Cardiac muscle cell (in vitro differentiated cells and primary cell): ENCODE measurements at regions not wholly inside any gene's neighbourhood (a gene's known extent, or its start where the extent isn't known, plus 50 kb on each side); places are given as distances from the start of the nearest gene placed in this dataset.

Experiments used
- DNase-seq, 2 donors: peaks; one replicate each; pipeline versions ENCODE4 v3.0.0 to v3.0.0-alpha.2; 2010 to 2017; ENCODE audit warnings: low read depth in 1 of 2, low spot score in 1 of 2
- H3K27ac ChIP-seq: fragments of 200-600 bp; sonication (generic); 2 replicates; pipeline ENCODE4 v1.5.1; 2016
- H3K27me3 ChIP-seq: fragments of 200-600 bp; sonication (generic); 2 replicates; pipeline ENCODE4 v1.6.0; 2016; ENCODE audit warnings: control low read depth
- H3K36me3 ChIP-seq: fragments of 200-600 bp; sonication (generic); 2 replicates; pipeline ENCODE4 v1.5.1; 2016; ENCODE audit warnings: control low read depth
- H3K4me1 ChIP-seq: fragments of 200-600 bp; sonication (generic); 2 replicates; pipeline ENCODE4 v1.8.1; 2017; ENCODE audit warnings: low read depth, mild to moderate bottlenecking, mixed run types
- H3K4me3 ChIP-seq: fragments of 200-600 bp; sonication (generic); 2 replicates; pipeline ENCODE4 v1.5.1; 2016; ENCODE audit warnings: mild to moderate bottlenecking
- H3K9me3 ChIP-seq: fragments of 200-600 bp; sonication (generic); 2 replicates; pipeline ENCODE4 v1.5.1; 2017; ENCODE audit warnings: low read depth, mild to moderate bottlenecking, control low read depth
- CTCF ChIP-seq: IDR thresholded peaks from 2 replicates; pipeline ENCODE4 v1.5.1; 2012; ENCODE audit warnings: low read depth, mild to moderate bottlenecking, low read length

- Histone ChIP-seq H3K27ac (no peak overlapping the region), H3K9me3 (no peaks in the 10 kb centered on the region), H3K27me3 (no peaks in the 10 kb centered on the region), H3K4me1 (peaks cover 4% of the 10 kb centered on the region), H3K4me3 (no peak overlapping the region), H3K36me3 (no peaks in the 10 kb centered on the region)
- peak in 1 of 2 donors; percentile 53 for DNase-seq
- TF ChIP-seq CTCF: no peak
These were observed 338.5 kb upstream of the THBS1 start for GRCh38 chr15:39242345-39242744.

- Histone ChIP-seq H3K27ac (no peak overlapping the region), H3K27me3 (no peaks in the 10 kb centered on the region), H3K9me3 (no peaks in the 10 kb centered on the region), H3K4me1 (peaks cover 4% of the 10 kb centered on the region), H3K4me3 (no peak overlapping the region), H3K36me3 (no peaks in the 10 kb centered on the region)
- TF ChIP-seq CTCF: no peak
- no peak for DNase-seq
These were observed 337.5 kb upstream of the THBS1 start for GRCh38 chr15:39243396-39243795.

- peaks cover 4% of the 10 kb centered on the region for H3K4me1 ChIP-seq
- DNase-seq: no peak
- H3K9me3 ChIP-seq: no peaks in the 10 kb centered on the region
- H3K4me3 ChIP-seq: no peak overlapping the region
- no peaks in the 10 kb centered on the region for H3K27me3 ChIP-seq
- H3K27ac ChIP-seq: no peak overlapping the region
- H3K36me3 ChIP-seq: no peaks in the 10 kb centered on the region
- TF ChIP-seq CTCF: no peak
These were observed 336.1 kb upstream of the THBS1 start for GRCh38 chr15:39244776-39245175.

GRCh38 chr15:39246523-39246922 lies 334.4 kb upstream of the THBS1 start:
- no peak for DNase-seq
- Histone ChIP-seq H3K9me3 (no peaks in the 10 kb centered on the region), H3K4me1 (peaks cover 4% of the 10 kb centered on the region), H3K27ac (no peak overlapping the region), H3K4me3 (no peak overlapping the region), H3K27me3 (no peaks in the 10 kb centered on the region), H3K36me3 (no peaks in the 10 kb centered on the region)
- TF ChIP-seq CTCF: no peak

GRCh38 chr15:39247574-39247973 lies 333.3 kb upstream of the THBS1 start:
- Histone ChIP-seq H3K9me3 (no peaks in the 10 kb centered on the region), H3K27me3 (no peaks in the 10 kb centered on the region), H3K27ac (no peak overlapping the region), H3K4me1 (peaks cover 4% of the 10 kb centered on the region), H3K4me3 (no peak overlapping the region), H3K36me3 (no peaks in the 10 kb centered on the region)
- no peak for TF ChIP-seq CTCF
- DNase-seq: peak in 1 of 2 donors; percentile 48

- Histone ChIP-seq H3K27ac (no peak overlapping the region), H3K36me3 (no peaks in the 10 kb centered on the region), H3K4me1 (peaks cover 4% of the 10 kb centered on the region), H3K27me3 (no peaks in the 10 kb centered on the region), H3K4me3 (no peak overlapping the region), H3K9me3 (no peaks in the 10 kb centered on the region)
- peak in 1 of 2 donors; percentile 66 for DNase-seq
- no peak for TF ChIP-seq CTCF
These were observed 332.7 kb upstream of the THBS1 start for GRCh38 chr15:39248204-39248603.
